Activated CD8-positive, alpha-beta T cell treated with anti-CD3 and anti-CD28 coated beads, Interleukin-2, amount 10 ng/mL, durations not matched to agents 7 days and 5 days (primary cell): ENCODE measurements at regions not wholly inside any gene's neighbourhood (a gene's known extent, or its start where the extent isn't known, plus 50 kb on each side); places are given as distances from the start of the nearest gene placed in this dataset.

Source experiments
- ATAC-seq: fragments of 150-1000 bp; cut with Tn5 transposase; one replicate; pipeline ENCODE4 v1.10.0; 2021; ENCODE audit warnings: moderate library complexity
- CTCF ChIA-PET: fragments of 350-600 bp; sonication (Branson Sonifier 250); formaldehyde crosslinking; loops from one replicate; lab custom pipeline; 2021; ENCODE audit warnings: antibody characterized with exemption; lab: Charles Lee
- POLR2A ChIA-PET: fragments of 350-600 bp; sonication (Branson Sonifier 250); formaldehyde crosslinking; loops from one replicate; lab custom pipeline; 2021; ENCODE audit warnings: antibody characterized with exemption; lab: Charles Lee
- DNase-seq: peaks from one replicate; pipeline ENCODE4 v3.0.0-alpha.2; 2020
- H3K27ac Mint-ChIP-seq: one replicate; pipeline ENCODE4 v1.8.0; 2021; ENCODE audit warnings: mild to moderate bottlenecking, mixed read lengths
- H3K27me3 Mint-ChIP-seq: one replicate; pipeline ENCODE4 v1.8.0; 2021; ENCODE audit warnings: low read depth, mixed read lengths
- H3K36me3 Mint-ChIP-seq: one replicate; pipeline ENCODE4 v1.8.0; 2021; ENCODE audit warnings: low read depth, mixed read lengths
- H3K4me1 Mint-ChIP-seq: one replicate; pipeline ENCODE4 v1.8.0; 2021; ENCODE audit warnings: low read depth, mixed read lengths
- H3K4me3 Mint-ChIP-seq: one replicate; pipeline ENCODE4 v1.8.0; 2021; ENCODE audit warnings: mild to moderate bottlenecking, mixed read lengths
- H3K9me3 Mint-ChIP-seq: one replicate; pipeline ENCODE4 v1.8.0; 2022; ENCODE audit warnings: mixed read lengths; ENCODE audit not compliant: insufficient read depth

DNA sequence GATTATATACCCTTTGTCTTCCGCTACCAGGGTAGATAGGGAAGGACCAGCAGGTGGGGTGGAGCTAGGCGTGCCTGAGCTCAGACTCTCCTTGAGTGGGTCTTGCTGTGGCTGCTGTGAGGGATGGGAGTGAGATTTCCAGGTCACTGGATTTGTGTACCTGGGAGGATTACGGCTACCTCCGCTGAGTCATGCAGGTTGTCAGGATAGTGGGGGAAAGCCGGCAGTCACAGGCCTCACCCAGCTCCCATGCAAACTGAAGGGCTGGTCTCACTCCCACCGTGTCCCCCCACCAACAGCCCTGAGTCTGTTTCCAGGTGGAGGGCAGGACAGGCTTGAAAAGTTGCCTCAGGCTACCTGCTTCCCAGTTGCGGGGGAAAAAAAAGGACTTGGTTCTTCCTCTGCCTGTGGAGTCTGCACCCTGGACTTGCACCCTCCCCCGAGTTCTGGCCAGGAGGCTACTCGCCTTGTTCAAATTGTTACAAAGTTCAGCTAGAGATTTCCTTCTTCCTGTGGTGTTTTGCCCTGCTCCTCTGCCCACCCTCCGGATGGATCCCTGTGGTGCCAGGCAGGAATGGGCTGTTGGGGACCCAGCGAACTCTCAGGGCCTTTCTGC lies 268.3 kb downstream of the VAPA start:
- CTCF ChIA-PET, result no interaction called here
- POLR2A ChIA-PET, result no interaction called here
- Mint-ChIP-seq H3K27ac (no peak overlapping the region), H3K4me3 (no peak overlapping the region), H3K9me3 (peaks cover 22% of the 10 kb centered on the region), H3K36me3 (peaks cover 13% of the 10 kb centered on the region), H3K4me1 (peaks cover 19% of the 10 kb centered on the region), H3K27me3 (peaks cover 6% of the 10 kb centered on the region)
- DNase-seq, result no peak
- no peak for ATAC-seq

DNA sequence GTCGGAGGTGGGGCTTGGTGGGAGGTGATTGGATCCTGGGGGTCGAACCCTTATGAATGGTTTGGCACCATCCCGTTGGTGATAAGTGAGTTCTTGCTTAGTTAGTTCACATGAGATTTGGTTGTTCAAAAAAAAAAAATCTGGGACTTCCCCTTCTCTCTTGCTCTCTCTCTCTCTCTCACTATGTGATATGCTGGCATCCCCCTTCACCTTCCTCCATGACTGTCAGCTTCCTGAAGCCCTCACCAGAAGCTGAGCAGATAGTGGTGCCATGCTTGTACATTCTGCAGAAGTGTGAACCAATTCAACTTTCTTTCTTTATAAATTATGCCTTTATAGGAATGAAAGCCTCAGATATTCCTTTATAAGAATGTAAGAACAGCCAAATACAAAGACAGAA lies 269.7 kb upstream of the APCDD1 start:
- H3K36me3 Mint-ChIP-seq, result peaks cover 4% of the 10 kb centered on the region
- no peak overlapping the region for H3K27ac Mint-ChIP-seq
- no peak overlapping the region for H3K4me3 Mint-ChIP-seq
- POLR2A ChIA-PET, result no interaction called here
- peaks cover 14% of the 10 kb centered on the region for H3K9me3 Mint-ChIP-seq
- DNase-seq, result no peak
- no peak for ATAC-seq
- peaks cover 5% of the 10 kb centered on the region for H3K4me1 Mint-ChIP-seq
- H3K27me3 Mint-ChIP-seq, result no peaks in the 10 kb centered on the region
- CTCF ChIA-PET, result no interaction called here

- H3K9me3 Mint-ChIP-seq, result peaks cover 4% of the 10 kb centered on the region
- H3K36me3 Mint-ChIP-seq, result no peaks in the 10 kb centered on the region
- ATAC-seq (no peak), DNase-seq (no peak)
- ChIA-PET CTCF (no interaction called here), POLR2A (no interaction called here)
- no peak overlapping the region for H3K27ac Mint-ChIP-seq
- no peaks in the 10 kb centered on the region for H3K4me1 Mint-ChIP-seq
- H3K27me3 Mint-ChIP-seq, result no peaks in the 10 kb centered on the region
- H3K4me3 Mint-ChIP-seq, result no peak overlapping the region
Observed at GRCh38 chr18:10188971-10189810, 265.2 kb upstream of the APCDD1 start.

DNA sequence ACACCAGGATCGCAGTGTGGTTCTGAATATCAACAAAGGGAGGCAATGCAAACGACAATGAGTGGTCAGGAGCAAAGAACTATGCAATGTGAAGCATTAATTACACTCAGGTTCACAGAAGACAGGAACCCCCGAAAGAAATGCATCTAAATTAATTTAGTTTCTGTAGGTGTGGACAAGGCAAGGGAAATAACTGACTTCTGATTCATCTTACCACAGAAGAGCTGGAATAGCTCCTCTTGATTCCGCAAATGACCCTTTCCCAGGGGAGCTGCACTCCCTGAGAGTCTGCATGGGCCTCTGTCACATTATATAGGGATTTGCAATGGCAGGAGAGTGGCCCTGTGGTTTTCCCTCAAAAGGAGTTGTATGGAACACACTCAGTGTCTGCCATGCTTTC lies 263.9 kb upstream of the APCDD1 start:
- Mint-ChIP-seq H3K27ac (no peak overlapping the region), H3K9me3 (no peaks in the 10 kb centered on the region), H3K4me3 (no peak overlapping the region), H3K36me3 (no peaks in the 10 kb centered on the region), H3K27me3 (no peaks in the 10 kb centered on the region), H3K4me1 (no peaks in the 10 kb centered on the region)
- CTCF ChIA-PET, result no interaction called here
- ATAC-seq, result no peak
- no peak for DNase-seq
- POLR2A ChIA-PET, result no interaction called here

GRCh38 chr18:10193444-10193843 lies 261.0 kb upstream of the APCDD1 start:
- ATAC-seq (no peak), DNase-seq (no peak)
- Mint-ChIP-seq H3K4me3 (no peak overlapping the region), H3K27ac (no peak overlapping the region), H3K36me3 (no peaks in the 10 kb centered on the region), H3K4me1 (no peaks in the 10 kb centered on the region), H3K9me3 (no peaks in the 10 kb centered on the region), H3K27me3 (no peaks in the 10 kb centered on the region)
- CTCF ChIA-PET, result no interaction called here
- POLR2A ChIA-PET, result no interaction called here

DNA sequence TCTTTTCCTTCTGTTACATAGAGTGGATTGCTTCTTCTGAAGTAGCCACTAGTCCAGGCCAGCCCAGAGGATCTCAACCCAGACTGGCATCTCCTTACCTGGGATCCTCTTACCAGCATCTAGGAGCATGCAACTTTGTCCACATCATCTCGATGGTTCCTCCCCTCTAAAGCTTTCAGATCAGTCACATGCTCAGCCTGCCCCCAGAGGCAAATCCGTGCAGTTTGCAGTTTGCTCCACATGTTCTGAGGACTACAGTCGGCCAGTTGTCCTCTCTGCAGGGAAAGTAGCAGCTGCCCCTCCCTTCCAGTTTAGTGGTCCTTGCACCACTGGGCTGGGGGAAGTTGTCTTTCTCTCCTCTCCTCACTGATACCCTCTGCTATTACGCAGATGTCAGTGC lies 259.8 kb upstream of the APCDD1 start:
- H3K4me1 Mint-ChIP-seq, result no peaks in the 10 kb centered on the region
- CTCF ChIA-PET, result no interaction called here
- H3K9me3 Mint-ChIP-seq, result no peaks in the 10 kb centered on the region
- no peaks in the 10 kb centered on the region for H3K27me3 Mint-ChIP-seq
- DNase-seq (no peak), ATAC-seq (no peak)
- POLR2A ChIA-PET, result interaction anchor here (0.7 kb wide), 1 partner anchor 37 kb away, joined by 4 read pairs; no protein-coding TSS in a partner anchor
- no peak overlapping the region for H3K4me3 Mint-ChIP-seq
- H3K36me3 Mint-ChIP-seq, result no peaks in the 10 kb centered on the region
- no peak overlapping the region for H3K27ac Mint-ChIP-seq

DNA sequence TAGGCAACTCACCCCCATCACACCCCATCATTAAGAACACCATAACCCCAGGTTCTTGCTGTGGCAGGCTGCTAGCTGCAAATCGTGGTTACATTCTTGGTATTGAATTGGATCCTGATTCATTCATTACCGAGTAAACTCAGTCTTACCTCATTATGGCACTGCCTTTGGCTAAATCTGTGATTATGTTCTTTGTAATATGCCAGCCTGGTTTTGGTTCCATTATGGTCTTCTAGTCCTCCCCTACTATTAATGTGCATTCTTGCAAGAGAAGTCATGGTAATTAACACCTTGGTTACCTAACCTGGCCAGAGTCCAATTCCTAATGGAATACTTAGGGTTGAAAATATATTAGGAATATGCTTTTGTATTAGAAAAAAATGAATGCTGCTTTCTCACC lies 258.9 kb upstream of the APCDD1 start:
- ChIA-PET CTCF (no interaction called here), POLR2A (no interaction called here)
- H3K9me3 Mint-ChIP-seq, result no peaks in the 10 kb centered on the region
- DNase-seq (no peak), ATAC-seq (no peak)
- no peak overlapping the region for H3K27ac Mint-ChIP-seq
- H3K36me3 Mint-ChIP-seq, result no peaks in the 10 kb centered on the region
- no peaks in the 10 kb centered on the region for H3K4me1 Mint-ChIP-seq
- no peaks in the 10 kb centered on the region for H3K27me3 Mint-ChIP-seq
- no peak overlapping the region for H3K4me3 Mint-ChIP-seq

GRCh38 chr18:10197097-10197496 lies 257.3 kb upstream of the APCDD1 start:
- CTCF ChIA-PET, result no interaction called here
- POLR2A ChIA-PET, result no interaction called here

GRCh38 chr18:10201226-10201625 lies 253.2 kb upstream of the APCDD1 start:
- ChIA-PET POLR2A (no interaction called here), CTCF (no interaction called here)
- no peaks in the 10 kb centered on the region for H3K9me3 Mint-ChIP-seq

More at GRCh38 chr18:10197097-10197496, 257.3 kb upstream of the APCDD1 start:
- no peaks in the 10 kb centered on the region for H3K27me3 Mint-ChIP-seq
- H3K4me3 Mint-ChIP-seq, result no peak overlapping the region
- H3K4me1 Mint-ChIP-seq, result no peaks in the 10 kb centered on the region
- no peak for ATAC-seq
- no peak for DNase-seq
- no peaks in the 10 kb centered on the region for H3K36me3 Mint-ChIP-seq
- H3K27ac Mint-ChIP-seq, result no peak overlapping the region
- H3K9me3 Mint-ChIP-seq, result no peaks in the 10 kb centered on the region

DNA sequence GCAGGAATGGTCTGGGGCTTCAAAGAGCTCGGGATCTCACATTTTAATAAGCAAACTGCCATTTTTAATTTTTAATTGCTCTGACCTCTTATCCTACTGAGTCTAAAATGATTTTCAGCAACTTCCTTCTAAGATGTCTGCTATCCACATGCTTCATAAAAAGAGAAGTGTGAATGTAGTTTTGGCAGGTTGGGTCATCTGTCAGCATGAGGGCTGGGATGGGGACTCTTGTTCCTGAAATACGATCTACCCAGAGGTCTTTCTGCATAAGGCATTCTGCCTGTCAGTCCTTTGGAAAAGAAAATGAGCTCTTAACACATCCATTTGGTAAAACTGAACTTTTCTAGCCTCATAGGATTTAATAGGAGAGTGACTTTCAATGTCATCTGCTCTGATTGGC lies 252.8 kb upstream of the APCDD1 start:
- peaks cover 2% of the 10 kb centered on the region for H3K27me3 Mint-ChIP-seq
- H3K9me3 Mint-ChIP-seq, result no peaks in the 10 kb centered on the region
- H3K27ac Mint-ChIP-seq, result no peak overlapping the region
- no peaks in the 10 kb centered on the region for H3K4me1 Mint-ChIP-seq
- DNase-seq (no peak), ATAC-seq (no peak)
- CTCF ChIA-PET, result no interaction called here
- no peaks in the 10 kb centered on the region for H3K36me3 Mint-ChIP-seq
- POLR2A ChIA-PET, result no interaction called here
- H3K4me3 Mint-ChIP-seq, result no peak overlapping the region

More at GRCh38 chr18:10201226-10201625, 253.2 kb upstream of the APCDD1 start:
- no peak for DNase-seq
- H3K27ac Mint-ChIP-seq, result no peak overlapping the region
- ATAC-seq, result no peak
- H3K4me1 Mint-ChIP-seq, result no peaks in the 10 kb centered on the region
- peaks cover under 1% of the 10 kb centered on the region for H3K27me3 Mint-ChIP-seq
- no peak overlapping the region for H3K4me3 Mint-ChIP-seq
- no peaks in the 10 kb centered on the region for H3K36me3 Mint-ChIP-seq

GRCh38 chr18:10202845-10203321 lies 251.6 kb upstream of the APCDD1 start:
- Mint-ChIP-seq H3K36me3 (no peaks in the 10 kb centered on the region), H3K27me3 (peaks cover 2% of the 10 kb centered on the region), H3K4me3 (no peak overlapping the region), H3K9me3 (no peaks in the 10 kb centered on the region), H3K4me1 (no peaks in the 10 kb centered on the region), H3K27ac (no peak overlapping the region)
- ChIA-PET POLR2A (no interaction called here), CTCF (no interaction called here)
- DNase-seq (no peak), ATAC-seq (no peak)

- no peak overlapping the region for H3K4me3 Mint-ChIP-seq
- POLR2A ChIA-PET, result no interaction called here
Observed at GRCh38 chr18:10205151-10205550, 249.3 kb upstream of the APCDD1 start.

More at GRCh38 chr18:10205151-10205550, 249.3 kb upstream of the APCDD1 start:
- H3K9me3 Mint-ChIP-seq, result no peaks in the 10 kb centered on the region
- H3K36me3 Mint-ChIP-seq, result no peaks in the 10 kb centered on the region
- H3K27me3 Mint-ChIP-seq, result peaks cover 2% of the 10 kb centered on the region
- ATAC-seq, result no peak
- H3K4me1 Mint-ChIP-seq, result no peaks in the 10 kb centered on the region
- no peak for DNase-seq
- CTCF ChIA-PET, result no interaction called here
- H3K27ac Mint-ChIP-seq, result no peak overlapping the region
